HT-29 (cell line): ENCODE measurements at regions not wholly inside any gene's neighbourhood (a gene's known extent, or its start where the extent isn't known, plus 50 kb on each side); places are given as distances from the start of the nearest gene placed in this dataset.
"Not testable (repeated sequence)": the region's sequence is repeated elsewhere in the genome, so short reads cannot be mapped to it uniquely, and the experiment has no call there.

Experiments
- DNase-seq: peaks from one replicate; pipeline ENCODE4 v3.0.0-alpha.2; 2015; ENCODE audit warnings: low spot score

DNA sequence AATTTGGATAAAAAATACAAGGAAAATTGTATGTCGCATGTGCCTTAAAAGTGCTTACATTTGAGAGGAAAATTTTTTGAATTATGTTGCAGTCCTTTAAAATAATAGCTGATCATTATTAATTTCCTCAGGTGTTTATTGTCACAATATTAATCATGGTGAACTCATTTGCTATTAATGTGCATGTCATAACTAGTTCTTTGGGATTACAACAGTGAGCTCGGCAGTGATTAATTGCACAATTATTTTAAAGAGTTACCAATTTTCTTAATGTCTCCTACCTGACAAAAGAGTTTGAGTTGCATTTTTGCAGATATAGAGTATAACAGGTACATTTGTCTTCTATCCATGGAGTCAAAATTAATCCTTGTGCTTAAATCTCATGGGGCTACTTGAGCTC lies 854.3 kb downstream of the BRINP3 start:
- no peak for DNase-seq

- no peak for DNase-seq
These were observed 850.2 kb downstream of the BRINP3 start for GRCh38 chr1:189627427-189627826.

DNA sequence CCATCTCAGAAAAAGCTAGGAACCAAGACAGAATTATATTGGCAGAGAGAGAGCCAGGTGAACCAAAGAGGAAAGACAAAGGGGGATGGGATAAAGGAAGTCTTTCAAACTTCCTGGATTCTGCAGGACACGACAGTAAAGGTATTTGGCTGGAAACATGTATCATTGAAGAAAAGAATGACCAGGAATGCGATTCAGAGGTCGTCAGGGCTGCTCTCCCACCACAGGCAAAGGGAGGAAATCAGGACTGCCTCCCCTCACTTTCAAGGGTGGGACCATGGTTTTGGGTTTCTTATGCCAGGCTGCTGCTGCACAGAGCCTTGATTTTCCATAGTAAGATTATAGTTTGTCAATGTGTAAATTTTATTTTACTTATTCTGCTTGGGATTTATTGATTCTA lies 848.8 kb downstream of the BRINP3 start:
- DNase-seq = no peak

DNA sequence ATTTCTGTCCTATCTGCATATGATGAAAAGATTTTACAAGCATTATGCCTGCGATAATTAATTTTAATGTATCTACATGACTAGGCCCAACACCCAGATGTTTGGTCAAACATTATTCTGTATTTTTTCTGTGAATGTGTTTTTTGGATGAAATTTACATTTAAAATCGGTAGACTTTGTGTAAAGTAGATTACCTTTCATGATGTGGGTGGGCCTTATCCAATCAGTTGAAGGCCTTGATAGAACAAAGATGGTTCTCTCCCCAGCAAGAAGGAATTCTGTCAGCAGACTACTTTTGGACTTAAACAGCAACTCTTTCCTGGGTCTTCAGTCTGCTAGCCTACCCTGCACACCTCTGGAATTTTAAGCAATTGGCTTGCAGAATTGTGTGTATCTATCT lies 844.0 kb downstream of the BRINP3 start:
- DNase-seq = no peak

GRCh38 chr1:189637041-189637440 lies 840.6 kb downstream of the BRINP3 start:
- DNase-seq = peak; percentile 9

- DNase-seq = not testable (repeated sequence)
These were observed 833.5 kb downstream of the BRINP3 start for GRCh38 chr1:189644156-189644555.

GRCh38 chr1:189644970-189645369 lies 832.7 kb downstream of the BRINP3 start:
- DNase-seq = no peak

GRCh38 chr1:189646066-189646465 lies 831.6 kb downstream of the BRINP3 start:
- no peak for DNase-seq

- peak; percentile 16 for DNase-seq
These were observed 822.8 kb downstream of the BRINP3 start for GRCh38 chr1:189654906-189655305.

- DNase-seq = no peak
These were observed 820.8 kb downstream of the BRINP3 start for GRCh38 chr1:189656628-189657530.

DNA sequence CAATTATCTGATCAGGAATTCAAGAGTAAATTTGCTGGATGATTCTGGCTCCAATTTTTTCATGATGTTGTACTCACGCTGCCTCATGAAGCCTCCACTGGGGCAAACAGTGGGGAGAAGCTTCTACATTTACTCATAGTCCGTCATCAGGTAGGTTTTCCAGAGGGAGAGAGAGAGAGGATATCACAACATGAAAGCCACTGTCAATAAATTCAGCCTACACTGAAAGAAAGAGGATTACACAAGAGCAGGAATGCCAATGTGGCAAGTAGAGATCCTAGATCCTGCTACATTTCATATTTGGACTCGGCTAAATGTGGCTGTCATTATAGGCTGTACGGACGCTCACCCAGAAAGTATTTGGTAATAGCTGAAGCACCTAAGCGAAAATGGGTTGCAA lies 819.9 kb downstream of the BRINP3 start:
- peak; percentile 11 for DNase-seq

GRCh38 chr1:189658381-189658780 lies 819.3 kb downstream of the BRINP3 start:
- peak; percentile 19 for DNase-seq

GRCh38 chr1:189659731-189660130 lies 817.9 kb downstream of the BRINP3 start:
- no peak for DNase-seq

GRCh38 chr1:189662190-189662589 lies 815.5 kb downstream of the BRINP3 start:
- no peak for DNase-seq

- no peak for DNase-seq
These were observed 807.8 kb downstream of the BRINP3 start for GRCh38 chr1:189669846-189670245.

- no peak for DNase-seq
These were observed 804.4 kb downstream of the BRINP3 start for GRCh38 chr1:189673217-189673616.

DNA sequence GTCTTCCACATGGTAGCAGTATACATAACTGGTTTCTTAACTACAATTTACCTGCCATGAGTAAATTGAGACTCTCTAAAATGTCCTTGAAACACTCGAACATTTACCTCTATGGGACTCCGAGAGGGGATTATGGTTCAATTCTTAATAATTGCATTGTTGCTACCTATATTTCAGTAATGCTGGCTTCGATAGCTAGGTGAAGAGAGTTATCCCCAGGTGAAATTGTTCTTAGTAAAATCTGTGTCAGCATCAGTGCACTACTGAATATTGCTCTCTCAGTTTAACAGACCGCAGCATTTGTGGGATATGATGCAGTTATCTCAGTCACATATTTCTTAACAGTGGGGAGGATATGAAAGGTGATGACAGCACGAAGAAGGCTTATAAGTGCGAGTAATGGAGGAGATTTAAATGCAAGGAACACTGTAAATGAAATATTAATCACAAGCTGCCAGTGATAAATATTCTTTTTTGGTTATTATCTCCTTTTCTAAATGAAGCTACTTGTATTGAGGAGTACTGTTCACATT lies 801.9 kb downstream of the BRINP3 start:
- DNase-seq = no peak

- DNase-seq = no peak
These were observed 798.9 kb downstream of the BRINP3 start for GRCh38 chr1:189678779-189679178.

DNA sequence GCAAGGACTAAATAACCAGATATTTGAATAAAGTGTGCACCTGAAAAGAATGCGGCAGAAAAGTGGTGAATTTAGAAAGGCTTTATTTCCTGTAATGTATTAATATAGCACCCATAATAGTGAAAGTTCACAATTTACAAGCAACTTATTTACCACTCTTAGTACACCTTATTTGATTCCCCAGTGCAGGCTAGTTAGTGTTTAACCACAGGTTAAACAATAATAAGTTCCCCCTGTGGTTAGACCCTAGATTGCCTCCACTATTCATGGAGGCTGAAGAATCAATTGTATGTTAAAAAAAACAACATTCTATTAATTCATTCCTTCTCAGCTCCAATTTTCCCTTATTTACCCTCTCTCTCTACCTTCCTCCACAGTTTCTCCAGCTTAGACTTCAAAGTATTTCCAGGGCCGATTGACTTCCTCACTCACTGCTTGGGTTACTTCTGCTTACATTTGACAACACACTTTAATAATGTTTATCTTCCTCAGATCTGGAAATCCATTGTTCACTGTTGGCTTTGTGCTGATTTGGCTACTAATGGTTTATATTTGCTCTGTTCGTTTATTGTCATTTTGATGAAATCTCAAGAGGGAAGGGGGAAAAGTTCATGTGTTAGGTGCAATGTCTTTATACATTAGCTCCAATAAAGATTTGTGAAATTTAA lies 796.3 kb downstream of the BRINP3 start:
- peak; percentile 66 for DNase-seq

GRCh38 chr1:189682591-189682990 lies 795.1 kb downstream of the BRINP3 start:
- DNase-seq = no peak

DNA sequence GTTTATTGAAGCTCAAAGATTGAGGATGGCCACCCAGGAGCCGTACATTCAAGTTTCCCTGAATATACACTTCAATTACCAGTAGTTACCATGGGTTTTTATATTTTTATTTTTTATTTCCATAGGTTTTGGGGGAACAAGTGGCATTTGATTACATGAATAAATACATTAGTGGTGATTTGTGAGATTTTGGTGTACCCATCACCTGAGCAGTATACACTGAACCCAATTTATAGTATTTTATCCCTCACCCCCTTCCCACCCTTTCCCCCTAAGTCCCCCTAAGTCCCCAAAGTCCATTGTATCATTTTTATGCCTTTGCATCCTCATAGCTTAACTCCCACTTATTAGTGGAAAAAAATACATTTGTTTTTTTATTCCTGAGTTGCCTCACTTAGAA lies 791.4 kb downstream of the BRINP3 start:
- DNase-seq = no peak

- DNase-seq = peak; percentile 37
These were observed 784.5 kb downstream of the BRINP3 start for GRCh38 chr1:189693140-189693539.

- no peak for DNase-seq
These were observed 781.4 kb downstream of the BRINP3 start for GRCh38 chr1:189696297-189696696.
